ENCODE measurements at regions not wholly inside any gene's neighbourhood (a gene's known extent, or its start where the extent isn't known, plus 50 kb on each side); places are given as distances from the start of the nearest gene placed in this dataset.
"Not testable (repeated sequence)": the region's sequence is repeated elsewhere in the genome, so short reads cannot be mapped to it uniquely, and the experiment has no call there.

DNA sequence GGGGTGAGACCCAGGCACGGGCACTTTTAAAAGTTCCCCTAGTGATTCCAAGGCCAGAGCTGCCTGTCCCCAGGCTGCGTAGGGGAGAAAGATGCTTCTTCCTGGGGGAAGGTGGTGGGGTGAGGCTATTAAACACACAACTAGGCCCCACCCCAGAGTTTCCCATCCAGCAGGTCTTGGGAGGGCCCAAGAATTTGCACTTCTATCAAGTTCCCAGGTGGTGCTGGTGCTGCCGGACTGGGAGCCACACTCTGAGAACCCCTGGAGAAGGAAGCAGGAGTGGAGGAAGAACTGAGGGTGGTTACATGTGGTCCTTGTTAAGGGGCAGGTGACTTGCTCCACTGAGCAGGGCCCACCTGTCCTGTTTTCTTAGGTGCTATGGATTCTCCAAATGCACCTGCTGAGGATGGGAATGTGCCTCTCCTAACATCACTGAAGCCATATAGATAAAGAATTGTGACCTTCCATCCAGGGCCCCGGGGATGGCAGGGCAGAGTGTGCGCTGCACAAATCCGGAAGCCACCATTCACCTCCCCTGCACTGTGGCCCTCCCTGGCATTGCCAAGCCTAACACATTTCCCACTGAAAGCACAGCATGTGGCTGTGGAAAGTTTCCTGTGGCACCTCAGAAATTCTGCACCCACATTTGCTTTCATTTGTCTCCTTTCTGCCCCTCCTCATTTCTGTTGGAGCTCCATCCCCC lies 111.5 kb upstream of the MEF2A start:
- intact Hi-C loops (cut with DNase I, micrococcal nuclease) = no loop called here
- DNase-seq (no peak), ATAC-seq (no peak)

DNA sequence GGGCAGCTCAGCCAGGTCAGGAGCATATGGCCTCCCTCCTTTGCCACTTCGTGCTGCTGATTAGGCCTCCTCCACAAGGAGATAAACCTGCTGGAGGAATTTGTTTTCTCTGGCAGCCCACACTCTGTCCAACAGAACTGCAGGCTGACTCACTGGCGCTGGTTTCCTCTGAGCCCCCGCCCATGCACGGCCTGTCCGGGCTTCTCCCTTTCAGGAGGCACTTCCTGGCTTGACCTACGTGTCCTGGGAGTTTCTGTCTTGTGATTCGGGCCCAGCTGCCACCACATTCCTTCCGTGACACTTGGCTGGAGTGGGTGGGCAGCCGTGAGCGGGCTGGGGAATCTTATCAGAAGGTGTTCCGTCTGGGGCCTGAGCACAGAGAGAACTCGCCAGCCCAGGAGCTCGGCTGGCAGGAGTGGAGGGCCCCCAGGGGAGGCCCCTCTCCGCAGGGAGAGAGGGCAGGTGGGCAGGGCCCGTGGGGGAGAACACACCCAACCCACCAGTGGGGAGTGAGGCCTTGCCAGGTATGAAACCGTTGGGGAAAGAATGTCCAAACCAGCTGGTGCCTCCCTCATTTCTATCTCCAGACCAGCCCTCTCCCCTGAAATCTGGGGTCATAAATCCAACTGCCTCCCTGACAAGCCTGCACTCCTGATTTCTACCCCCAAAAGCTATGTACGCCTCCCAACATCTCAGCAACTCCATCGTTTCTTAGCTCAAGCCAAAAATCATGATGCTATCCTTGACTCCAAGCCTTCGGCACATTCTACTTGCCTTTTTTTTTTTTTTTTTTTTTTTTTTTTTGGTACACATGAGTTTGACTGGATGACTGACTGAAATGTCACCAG lies 110.6 kb upstream of the MEF2A start:
- peak; percentile 34 for ATAC-seq
- DNase-seq = peak in 1 of 2 donors; percentile 66
- intact Hi-C loops (cut with DNase I, micrococcal nuclease) = no loop called here

DNA sequence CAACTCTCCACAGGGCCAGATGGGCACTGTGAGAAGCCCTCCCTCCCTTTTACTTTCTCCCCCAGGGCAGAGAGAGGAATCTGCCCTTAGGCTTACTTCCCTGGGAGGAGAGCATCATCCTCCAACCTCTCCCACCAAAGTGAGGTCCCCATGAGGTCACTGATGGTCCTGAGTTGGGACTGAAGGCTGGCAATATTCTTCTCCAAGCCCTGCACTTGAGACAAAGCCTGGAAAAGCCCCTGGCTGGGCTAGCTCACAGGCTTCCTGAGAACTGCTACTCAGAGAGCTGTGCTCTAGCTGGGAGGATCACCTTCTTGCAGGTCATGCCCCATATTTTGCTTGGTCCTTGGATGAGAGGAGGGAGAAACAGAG lies 110.0 kb upstream of the MEF2A start:
- ATAC-seq (no peak), DNase-seq (no peak)
- intact Hi-C loops (cut with DNase I, micrococcal nuclease) = no loop called here

DNA sequence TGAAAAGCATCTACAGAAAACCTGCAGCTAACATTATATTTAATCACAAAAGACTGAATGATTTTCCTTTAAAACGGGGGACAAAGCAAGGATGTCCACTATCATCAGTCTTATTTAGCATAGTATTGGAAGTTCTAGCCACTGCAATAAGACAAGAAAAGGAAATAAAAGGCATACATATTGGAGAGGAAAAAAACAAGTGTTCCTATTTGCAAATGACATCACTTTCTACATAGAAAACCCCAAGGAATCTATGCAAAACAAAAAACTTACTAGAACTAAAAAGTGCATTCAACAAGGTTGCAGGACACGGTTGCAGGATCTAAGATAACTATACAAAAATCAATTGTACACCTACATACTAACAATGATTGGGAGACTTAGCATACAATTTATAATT lies 101.6 kb upstream of the MEF2A start:
- ATAC-seq (no peak), DNase-seq (no peak)
- intact Hi-C loops (cut with DNase I, micrococcal nuclease) = no loop called here

DNA sequence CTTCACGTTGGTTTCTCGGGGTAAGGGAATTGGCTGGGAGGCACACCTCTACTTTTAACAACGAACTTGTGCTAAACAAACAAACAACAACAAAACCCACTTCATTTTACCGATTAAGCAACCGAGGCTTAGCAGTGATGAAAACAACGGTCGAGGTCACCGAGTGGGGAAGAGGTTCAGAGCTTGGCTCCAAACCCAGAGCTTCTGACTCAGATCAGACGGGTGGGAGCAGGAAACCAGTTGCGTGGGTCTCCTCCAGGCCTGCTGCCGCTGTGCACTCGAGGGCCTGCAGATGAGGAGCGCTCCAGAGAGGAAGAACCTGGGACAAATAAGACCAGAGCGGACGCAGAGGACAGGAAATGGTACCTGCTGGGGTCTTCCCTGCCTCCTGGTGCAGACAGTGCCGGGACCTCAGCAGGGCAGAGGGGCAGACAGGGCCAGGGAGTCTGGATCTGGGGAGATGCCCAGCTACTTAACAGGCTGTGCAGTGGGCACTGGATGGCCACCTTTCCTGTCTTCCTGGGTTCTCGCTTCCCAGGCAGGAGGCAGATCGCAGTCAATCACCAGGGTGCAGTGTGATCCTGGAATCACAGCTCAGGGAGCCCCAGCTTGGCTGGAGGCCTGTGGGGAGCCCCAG lies 99.0 kb upstream of the MEF2A start:
- DNase-seq (no peak), ATAC-seq (no peak)
- intact Hi-C loops (cut with DNase I, micrococcal nuclease) = no loop called here

DNA sequence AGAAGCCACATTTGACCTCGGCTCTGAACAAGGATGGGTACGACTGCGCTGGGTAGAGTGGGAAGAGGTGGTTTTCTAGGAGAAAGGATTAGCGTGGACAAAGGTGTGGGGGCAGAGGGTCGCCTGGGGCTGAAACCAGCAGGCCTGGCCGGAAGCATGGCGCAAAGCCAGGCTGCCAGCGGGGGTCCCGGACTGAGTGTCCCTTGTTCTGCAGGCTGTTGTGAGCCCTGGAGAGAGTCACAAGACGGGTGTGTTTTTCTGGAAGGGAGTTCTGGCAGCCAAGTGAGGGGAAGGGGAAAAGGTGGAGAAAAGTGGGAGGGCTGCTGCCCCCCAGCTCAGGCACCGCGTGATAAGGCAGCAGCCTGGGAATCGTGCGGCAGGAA lies 98.5 kb upstream of the MEF2A start:
- ATAC-seq (no peak), DNase-seq (no peak)
- intact Hi-C loops (cut with DNase I, micrococcal nuclease) = no loop called here

DNA sequence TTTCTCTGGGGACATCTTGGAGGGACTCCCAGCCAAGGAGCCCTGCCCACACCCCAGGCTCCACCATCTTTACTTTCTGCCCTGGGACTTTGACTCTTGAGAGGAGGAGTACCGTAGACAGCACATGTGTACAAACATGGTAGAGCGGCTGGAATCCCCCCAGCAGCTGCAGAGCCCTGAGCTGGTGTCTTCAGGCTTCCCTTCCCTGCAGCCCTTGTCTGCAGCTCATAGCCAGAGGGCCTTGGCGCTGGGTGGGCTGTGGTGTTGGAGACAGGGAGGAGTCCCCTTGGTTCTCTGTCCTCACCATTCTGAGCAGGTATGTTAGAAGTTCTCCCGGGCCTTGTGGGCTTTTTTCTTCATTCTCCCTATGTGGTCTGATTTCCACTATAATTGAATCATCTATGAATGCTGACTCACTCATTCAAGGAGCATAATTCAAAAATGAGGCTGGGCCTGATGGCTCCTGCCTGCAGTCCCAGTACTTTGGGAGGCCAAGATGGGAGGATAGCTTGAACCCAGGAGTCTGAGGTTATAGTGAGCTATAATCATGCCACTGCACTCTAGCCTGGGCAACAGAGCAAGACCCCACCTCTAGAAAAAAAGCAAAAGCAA lies 97.8 kb upstream of the MEF2A start:
- DNase-seq (no peak), ATAC-seq (no peak)
- intact Hi-C loops (cut with DNase I, micrococcal nuclease) = no loop called here

DNA sequence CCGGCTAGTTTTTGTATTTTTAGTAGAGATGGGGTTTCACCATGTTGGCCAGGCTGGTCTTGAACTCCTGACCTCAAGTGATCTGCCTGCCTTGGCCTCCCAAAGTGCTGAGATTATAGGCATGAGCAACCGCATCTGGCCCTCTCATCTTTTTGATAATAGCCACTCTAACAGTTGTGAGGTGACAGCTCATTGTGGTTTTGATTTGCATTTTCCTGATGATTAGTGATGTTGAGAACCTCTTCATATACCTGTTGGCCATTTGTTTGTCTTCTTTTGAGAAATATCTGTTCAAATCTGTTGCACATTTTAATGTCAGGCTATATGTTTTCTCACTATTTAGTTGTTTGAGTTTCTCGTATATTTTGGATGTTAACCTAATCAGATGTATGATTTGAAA lies 95.6 kb upstream of the MEF2A start:
- DNase-seq; intact Hi-C loops (cut with DNase I, micrococcal nuclease); ATAC-seq: not testable (repeated sequence)

DNA sequence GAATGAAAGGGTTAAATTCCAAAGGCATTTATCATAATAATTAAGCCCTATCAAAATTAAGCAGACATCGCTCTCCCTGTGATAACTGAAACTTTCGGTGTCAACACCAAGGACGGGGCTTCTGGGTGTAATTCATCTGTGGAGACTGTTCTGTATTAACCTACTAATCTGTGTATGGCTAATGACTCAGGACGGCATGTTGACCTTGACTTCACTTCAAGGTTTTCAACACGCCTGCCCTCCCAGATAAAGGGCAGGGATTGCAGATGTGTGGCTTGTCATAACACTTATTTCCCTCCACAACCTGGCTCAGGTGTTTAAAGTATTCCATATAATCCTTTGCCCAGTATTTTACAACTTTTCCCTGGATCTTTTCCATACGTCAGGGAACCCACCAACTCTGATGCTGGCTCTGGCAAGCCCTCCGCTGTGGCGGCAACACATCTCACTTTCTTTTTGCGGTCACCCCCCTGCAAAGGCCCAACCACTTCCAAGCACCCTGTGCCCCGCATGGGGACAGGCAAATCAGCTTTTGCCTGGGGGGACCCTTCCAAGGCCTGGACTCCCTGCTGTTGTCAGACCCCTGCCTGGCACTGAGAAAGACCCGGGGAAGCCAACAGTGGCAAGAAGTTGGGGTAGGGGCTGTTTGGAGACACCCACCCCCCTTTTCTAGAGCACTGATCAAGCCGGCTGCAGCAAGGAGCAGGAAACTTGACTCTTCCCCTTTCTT lies 93.2 kb upstream of the MEF2A start:
- ATAC-seq (no peak), DNase-seq (no peak)
- intact Hi-C loops (cut with DNase I, micrococcal nuclease) = no loop called here

DNA sequence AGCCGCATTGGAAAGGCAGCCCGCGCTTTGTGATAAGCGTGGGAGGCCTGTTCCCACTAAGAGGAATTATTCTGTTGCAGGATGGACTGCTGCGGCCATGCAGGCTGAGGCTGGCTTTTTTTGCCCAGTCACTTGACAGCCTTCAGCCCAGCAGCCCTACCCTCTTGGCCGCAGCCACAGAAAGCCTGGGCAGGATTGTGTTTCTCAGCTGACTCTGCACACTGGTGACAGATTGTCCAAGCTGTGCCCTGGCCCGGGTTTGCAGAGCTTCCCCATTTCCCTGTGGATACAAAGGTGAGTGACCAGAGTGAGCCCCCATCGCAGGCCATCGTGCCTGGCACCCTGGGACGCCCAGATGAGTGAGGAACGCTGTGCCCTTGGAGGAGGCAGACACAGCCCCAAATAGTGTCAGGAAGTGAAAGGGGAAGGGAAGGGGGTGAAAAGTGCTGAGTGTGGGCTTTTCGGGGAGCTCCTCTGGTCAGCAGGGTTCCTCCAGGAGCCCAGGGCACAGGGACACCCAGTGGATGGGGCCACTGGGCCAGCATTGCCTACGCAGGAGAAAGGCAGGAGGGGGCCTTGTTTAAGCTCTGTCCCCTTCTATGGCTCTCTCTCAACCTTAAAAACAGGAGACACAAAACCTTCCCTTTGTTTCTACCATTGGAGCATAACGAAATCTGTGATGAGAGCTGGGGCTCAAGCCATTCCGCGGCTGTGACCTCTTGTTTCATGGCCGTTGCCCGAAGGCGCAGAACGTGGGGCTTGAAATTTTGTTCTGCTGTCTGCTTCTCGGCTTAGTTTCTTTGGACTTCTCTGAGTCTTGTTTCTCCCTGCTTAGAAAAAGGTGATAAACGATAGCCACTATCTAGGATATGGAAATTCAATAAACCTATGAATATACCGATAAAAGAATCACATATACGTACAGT lies 91.5 kb upstream of the MEF2A start:
- intact Hi-C loops (cut with DNase I, micrococcal nuclease) = no loop called here
- ATAC-seq = no peak
- peak in 1 of 2 donors; percentile 51 for DNase-seq

DNA sequence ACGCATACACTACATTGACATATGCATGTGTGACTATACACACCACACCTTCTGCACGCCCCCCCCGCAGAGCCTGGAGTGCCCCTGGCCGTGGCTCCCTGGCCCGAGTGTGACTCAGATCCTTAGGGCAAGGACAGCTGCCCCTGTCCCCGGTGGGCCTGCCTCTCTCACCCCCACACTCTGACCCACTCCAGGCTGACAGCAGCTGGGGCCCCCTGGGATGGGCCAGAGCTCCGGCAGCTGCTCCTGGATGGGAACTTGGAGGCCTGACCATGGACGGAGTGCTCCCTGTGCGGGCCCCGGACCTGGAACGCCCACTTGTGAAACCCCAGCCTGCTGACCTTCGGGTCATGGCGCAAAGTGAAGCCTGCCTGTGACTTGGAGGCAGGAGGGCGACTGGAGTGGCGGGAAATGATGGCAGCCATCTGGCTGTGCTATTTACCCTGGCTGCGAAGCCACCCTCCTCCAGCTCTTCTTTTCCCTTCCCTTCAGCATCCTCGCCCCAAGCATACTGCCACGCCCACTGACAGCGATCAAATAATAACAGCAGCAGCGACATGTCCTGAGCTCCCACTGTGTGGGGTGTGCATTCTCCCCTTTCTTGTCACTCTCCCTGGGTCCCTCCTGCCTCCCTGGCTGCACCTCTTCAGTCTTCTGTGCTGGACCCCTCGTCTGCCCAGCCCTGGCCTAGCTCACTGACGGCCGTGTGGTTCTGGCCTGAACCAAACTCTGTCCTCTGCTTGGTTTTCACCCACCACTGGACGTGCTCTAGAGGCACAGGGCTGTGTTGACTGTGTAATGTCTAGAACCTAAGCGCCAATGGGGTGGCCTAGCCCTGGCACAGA lies 90.7 kb upstream of the MEF2A start:
- no peak for ATAC-seq
- intact Hi-C loops (cut with DNase I, micrococcal nuclease) = no loop called here
- no peak for DNase-seq

DNA sequence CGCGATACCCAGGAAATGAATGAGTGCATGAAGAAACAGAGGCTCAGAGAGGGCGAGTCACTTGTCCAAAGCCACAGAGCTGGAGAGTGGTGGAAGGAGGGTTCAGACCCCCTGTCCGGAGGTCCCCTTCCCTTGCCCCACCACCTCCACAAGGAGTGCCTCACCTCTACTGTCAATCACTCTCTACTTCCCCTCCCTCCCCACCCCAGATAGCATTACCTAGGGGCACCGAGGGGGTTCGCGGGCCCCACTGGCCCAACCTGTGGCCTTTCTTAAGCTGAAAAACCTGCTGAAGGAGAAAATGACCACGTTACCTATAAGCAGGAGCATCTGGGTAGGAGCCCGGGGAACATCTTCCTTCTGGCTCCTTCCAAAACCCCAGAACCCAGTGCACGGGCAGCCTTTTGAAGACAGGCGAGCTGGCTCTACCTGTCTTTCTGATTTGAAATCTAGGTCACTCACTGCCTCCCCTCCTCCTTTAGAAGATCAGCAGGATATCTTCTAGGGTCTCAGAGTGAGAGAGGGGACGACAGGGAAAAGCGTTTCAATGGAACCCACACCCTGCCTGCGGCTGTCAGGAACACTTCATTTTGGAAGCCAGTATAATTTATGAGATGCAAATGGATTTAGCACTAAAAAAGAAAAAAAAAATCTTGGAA lies 89.9 kb upstream of the MEF2A start:
- no peak for ATAC-seq
- intact Hi-C loops (cut with DNase I, micrococcal nuclease) = no loop called here

DNA sequence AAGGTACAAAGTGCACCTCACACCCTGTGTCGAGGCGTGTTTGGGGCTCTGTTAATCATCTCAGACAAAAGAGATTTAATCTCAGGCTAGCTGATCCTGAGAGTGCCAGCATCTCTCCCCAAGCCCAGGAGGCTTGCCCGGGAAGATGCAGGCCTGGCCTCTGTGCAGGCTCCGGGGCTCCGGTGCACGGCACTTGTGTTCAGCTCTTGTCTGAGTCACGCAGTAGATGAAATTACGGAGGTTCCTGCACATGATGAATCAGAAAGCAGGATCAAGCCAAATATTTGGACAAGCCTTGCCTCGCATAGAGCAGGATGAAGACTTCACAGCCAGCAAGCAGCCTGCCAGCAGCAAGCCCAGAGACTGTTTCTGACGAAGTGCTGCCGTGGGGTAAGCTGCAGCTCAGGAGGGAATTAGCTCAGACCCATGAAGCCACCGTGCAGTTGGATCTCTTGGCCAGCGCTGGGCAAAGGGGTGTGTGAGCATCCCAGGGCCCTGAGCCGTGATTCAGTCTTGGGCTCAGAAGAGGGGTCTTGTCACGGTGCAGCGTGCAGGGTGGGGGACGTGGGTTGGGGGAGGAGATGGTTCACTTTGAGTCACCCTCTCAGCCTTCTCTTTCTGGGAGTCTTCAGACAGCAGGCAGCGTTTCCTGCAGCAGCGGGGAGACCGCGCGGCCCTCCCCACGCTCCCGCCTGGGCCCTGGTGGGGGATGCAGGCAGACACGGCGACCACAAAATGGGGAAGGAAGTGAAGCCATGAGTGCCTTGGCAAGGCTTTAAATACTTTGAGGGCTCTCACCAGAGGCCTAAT lies 89.2 kb upstream of the MEF2A start:
- DNase-seq (peak; percentile 48 to 62), ATAC-seq (peak; percentile 79)
- intact Hi-C loops (cut with DNase I, micrococcal nuclease) = no loop called here

More for the DNA sequence above, 89.9 kb upstream of the MEF2A start:
- DNase-seq = no peak

DNA sequence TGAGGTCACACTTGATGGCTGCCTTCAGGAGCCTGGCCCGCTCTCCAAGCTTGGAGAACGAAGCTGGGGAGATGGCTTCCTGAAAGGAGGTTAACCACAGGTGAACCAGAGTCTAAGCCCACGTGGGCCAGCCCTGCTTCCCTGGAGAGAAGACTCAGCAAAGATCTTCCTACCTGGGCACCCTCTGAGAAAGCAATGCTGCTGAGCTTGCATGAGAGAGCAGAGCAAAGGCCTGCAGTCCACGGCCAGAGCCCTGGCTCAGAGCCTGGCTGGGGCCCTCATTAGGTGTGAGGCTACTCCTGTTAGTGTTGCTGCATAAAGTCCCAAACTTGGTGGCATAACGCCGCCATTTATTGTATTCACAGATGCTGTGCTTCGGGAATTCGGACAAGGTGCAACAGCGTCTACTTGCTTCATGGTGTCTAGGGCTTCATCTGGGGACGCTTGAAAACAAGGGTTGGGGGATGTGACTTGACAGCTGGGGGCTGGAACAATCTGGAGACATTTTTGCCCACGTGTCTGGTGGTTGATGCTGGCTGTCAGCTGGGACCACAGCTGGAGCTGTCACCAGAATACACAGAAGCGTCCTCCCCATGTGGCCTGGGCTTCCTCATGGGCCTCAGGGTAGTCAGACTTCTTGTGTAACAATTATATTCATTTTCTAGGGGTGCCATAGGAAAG lies 87.9 kb upstream of the MEF2A start:
- intact Hi-C loops (cut with DNase I, micrococcal nuclease) = no loop called here
- ATAC-seq (no peak), DNase-seq (no peak)

DNA sequence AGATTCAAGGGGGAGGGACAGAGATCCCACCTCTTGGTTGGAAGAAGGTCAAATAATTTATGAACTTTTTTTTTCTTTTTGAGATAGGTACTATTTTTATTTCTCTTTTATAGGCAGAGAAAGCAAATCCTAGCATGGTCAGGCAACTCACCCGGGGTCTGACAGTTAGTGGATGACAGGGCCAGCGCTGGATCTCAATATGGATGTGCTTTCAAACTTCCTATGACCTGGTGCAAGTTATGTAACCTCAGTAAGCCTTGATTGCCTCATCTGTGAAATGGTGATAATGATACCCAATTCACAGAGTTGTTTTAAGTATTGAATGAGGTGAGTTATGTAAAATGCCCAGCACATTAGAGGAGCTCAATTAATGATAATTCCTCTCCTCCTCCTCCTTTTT lies 86.8 kb upstream of the MEF2A start:
- intact Hi-C loops (cut with DNase I, micrococcal nuclease) = no loop called here
- no peak for DNase-seq
- no peak for ATAC-seq

Measured in left colon (tissue), 2 donors.